HUES6 (cell line): ENCODE measurements at regions not wholly inside any gene's neighbourhood (a gene's known extent, or its start where the extent isn't known, plus 50 kb on each side); places are given as distances from the start of the nearest gene placed in this dataset.

Source experiments
- H3K27ac ChIP-seq: 2 replicates; pipeline ENCODE4 v1.7.0; 2013; ENCODE audit warnings: low read depth, mild to moderate bottlenecking, low read length, inconsistent platforms
- H3K27me3 ChIP-seq: 2 replicates; pipeline ENCODE4 v1.6.1; 2013; ENCODE audit warnings: low read length; ENCODE audit not compliant: control insufficient read depth, insufficient read depth
- H3K36me3 ChIP-seq: 2 replicates; pipeline ENCODE4 v1.6.1; 2013; ENCODE audit warnings: low read length; ENCODE audit not compliant: control insufficient read depth, insufficient read depth
- H3K4me1 ChIP-seq: 2 replicates; pipeline ENCODE4 v1.6.1; 2013; ENCODE audit warnings: low read length; ENCODE audit not compliant: control insufficient read depth, insufficient read depth
- H3K4me3 ChIP-seq: 2 replicates; pipeline ENCODE4 v1.5.1; 2013; ENCODE audit warnings: low read depth, low read length
- H3K9ac ChIP-seq: one replicate; pipeline ENCODE4 v1.6.1; 2013; ENCODE audit warnings: mild to moderate bottlenecking, low read length
- H3K9me3 ChIP-seq: 2 replicates; pipeline ENCODE4 v1.6.1; 2013; ENCODE audit warnings: low read depth, low read length; ENCODE audit not compliant: control insufficient read depth, insufficient read depth

GRCh38 chr11:95688501-95689222 lies 100.9 kb downstream of the FAM76B start:
- H3K4me3 ChIP-seq = no peak overlapping the region
- no peaks in the 10 kb centered on the region for H3K9me3 ChIP-seq
- no peak overlapping the region for H3K9ac ChIP-seq
- no peak overlapping the region for H3K27ac ChIP-seq
- H3K4me1 ChIP-seq = no peaks in the 10 kb centered on the region
- 0 out of 2 replicates have a peak, but pooled peaks cover 3% of the 10 kb centered on the region for H3K27me3 ChIP-seq
- no peaks in the 10 kb centered on the region for H3K36me3 ChIP-seq

- H3K27ac ChIP-seq = no peak overlapping the region
- no peak overlapping the region for H3K9ac ChIP-seq
- 0 out of 2 replicates have a peak, but pooled peaks cover 3% of the 10 kb centered on the region for H3K27me3 ChIP-seq
- no peaks in the 10 kb centered on the region for H3K4me1 ChIP-seq
- no peak overlapping the region for H3K4me3 ChIP-seq
- H3K9me3 ChIP-seq = no peaks in the 10 kb centered on the region
- no peaks in the 10 kb centered on the region for H3K36me3 ChIP-seq
These were observed 101.6 kb downstream of the FAM76B start for GRCh38 chr11:95688015-95688414.

DNA sequence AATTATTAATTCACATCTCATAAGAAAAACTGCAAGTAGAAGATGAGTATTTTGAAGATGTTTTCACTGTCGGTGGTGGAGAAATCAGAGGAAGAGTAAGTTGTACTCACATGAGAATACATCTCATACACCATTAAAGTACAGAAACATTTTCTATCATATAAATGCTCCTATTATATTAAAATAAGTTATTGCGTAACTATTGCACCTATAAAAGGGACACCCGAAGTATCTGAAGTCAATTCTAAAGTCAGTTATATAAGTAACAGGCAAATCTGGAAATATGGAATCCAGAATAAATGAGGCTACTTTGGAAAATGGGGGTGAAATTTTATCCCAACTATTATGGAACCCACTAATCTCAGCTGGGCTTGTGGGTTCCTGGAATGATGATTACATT lies 103.3 kb downstream of the FAM76B start:
- Histone ChIP-seq H3K36me3 (no peaks in the 10 kb centered on the region), H3K9me3 (no peaks in the 10 kb centered on the region), H3K27me3 (0 out of 2 replicates have a peak, but pooled peaks cover 3% of the 10 kb centered on the region), H3K4me1 (no peaks in the 10 kb centered on the region), H3K9ac (no peak overlapping the region), H3K27ac (no peak overlapping the region), H3K4me3 (no peak overlapping the region)

DNA sequence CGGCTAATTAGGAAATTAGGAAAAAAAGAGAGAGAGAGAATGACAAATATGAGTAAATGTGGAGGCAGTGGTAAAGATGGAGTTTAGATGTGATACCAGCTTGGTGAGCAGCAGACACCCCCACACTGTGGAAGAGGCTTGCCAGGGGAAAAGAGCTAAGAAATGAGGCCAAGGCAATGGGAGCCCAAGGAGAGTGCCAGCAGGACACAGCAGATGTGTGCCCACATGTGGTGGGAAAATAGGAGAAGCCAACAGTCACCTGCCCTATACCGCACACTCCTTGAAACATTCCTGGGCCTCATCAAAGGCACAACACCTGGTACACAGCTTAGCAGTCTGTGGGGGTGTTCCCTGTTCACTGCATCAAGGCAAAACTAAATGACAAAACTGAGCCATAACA lies 104.9 kb downstream of the FAM76B start:
- H3K27ac ChIP-seq = no peak overlapping the region
- H3K9ac ChIP-seq = no peak overlapping the region
- no peaks in the 10 kb centered on the region; the same call in 1 of the 2 replicates for H3K4me1 ChIP-seq
- H3K4me3 ChIP-seq = no peak overlapping the region
- H3K36me3 ChIP-seq = no peaks in the 10 kb centered on the region
- H3K27me3 ChIP-seq = 0 out of 2 replicates have a peak, but pooled peaks cover 3% of the 10 kb centered on the region
- H3K9me3 ChIP-seq = no peaks in the 10 kb centered on the region

DNA sequence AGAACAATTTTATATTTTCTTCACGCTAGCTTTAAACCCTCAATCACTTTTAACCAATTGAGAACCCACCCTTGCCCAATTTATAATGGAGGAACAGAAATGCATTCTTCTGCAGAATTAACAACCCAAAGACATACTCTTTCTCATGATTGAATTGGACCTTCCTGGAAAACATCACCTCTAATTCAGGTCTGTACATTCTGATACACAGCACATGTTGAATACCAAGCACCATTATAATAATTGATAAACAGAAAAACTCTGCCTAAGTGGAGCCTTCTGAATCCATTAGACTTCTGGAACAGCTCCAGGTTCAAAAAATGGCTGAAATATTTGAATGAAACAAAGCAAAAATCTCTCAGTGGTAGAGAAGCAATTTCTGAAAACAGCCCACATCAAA lies 105.4 kb downstream of the FAM76B start:
- H3K27me3 ChIP-seq = 0 out of 2 replicates have a peak, but pooled peaks cover 3% of the 10 kb centered on the region
- H3K4me3 ChIP-seq = no peak overlapping the region
- no peaks in the 10 kb centered on the region; the same call in 1 of the 2 replicates for H3K4me1 ChIP-seq
- no peak overlapping the region for H3K9ac ChIP-seq
- no peaks in the 10 kb centered on the region for H3K9me3 ChIP-seq
- no peak overlapping the region for H3K27ac ChIP-seq
- H3K36me3 ChIP-seq = no peaks in the 10 kb centered on the region

DNA sequence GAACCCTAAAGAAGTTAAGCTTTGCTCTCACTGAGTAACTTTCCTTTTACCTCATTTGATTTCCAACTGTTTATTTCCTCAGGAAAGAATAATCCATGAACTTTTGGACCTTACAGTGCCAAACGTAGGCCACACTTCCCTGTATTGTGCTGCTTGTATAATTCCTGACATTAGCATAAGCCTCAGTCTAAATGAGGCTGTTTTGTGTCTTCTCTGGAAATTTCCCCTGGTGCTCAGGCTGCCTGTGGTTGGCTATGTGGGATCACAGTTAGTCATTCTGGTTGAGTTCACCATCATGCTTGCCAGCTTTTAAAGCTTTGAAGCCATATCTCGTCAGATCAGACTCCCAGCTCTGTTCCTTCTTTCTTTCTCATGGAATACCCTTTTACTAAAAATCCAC lies 107.0 kb downstream of the FAM76B start:
- Histone ChIP-seq H3K4me3 (no peak overlapping the region), H3K27me3 (0 out of 2 replicates have a peak, but pooled peaks cover 3% of the 10 kb centered on the region), H3K27ac (no peak overlapping the region), H3K36me3 (no peaks in the 10 kb centered on the region), H3K4me1 (no peaks in the 10 kb centered on the region; the same call in 1 of the 2 replicates), H3K9me3 (no peaks in the 10 kb centered on the region), H3K9ac (no peak overlapping the region)

DNA sequence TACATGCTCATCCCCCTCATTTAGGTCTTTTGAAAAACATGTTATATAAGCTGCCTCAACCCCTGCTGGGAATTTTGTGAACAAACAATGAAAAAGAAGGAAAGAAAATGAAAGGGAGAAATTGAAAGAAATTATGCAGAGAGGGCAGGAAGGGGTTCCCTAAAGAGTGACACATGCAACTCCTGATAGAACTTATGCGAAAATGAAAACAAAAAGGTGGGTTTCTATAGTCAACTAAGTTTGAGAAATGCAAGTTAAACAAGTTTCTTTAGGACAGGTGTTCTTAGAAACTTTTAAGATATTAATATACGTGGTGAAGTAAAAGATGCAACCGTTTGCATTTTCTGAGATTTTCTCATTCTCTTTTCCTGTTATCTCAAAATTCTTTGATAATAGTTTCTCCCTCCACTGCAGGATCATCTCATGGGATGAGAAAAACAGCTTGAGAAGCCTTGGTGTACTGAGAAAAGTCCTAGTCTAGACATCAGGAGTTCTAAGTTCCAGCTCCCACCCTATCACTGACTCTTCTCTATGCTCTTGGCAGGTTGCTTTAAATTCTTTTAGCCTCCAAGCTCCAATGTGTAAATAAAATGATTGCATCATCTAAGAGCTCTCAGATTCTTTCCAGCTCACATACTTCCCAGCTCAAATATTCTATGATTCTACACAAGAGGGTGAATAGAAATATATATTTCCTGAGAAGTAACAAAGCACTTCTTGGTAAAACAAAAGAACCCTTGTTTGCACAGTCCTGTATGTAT lies 109.2 kb downstream of the FAM76B start:
- Histone ChIP-seq H3K36me3 (no peaks in the 10 kb centered on the region), H3K4me3 (no peak overlapping the region), H3K9ac (no peak overlapping the region), H3K4me1 (peaks cover 2% of the 10 kb centered on the region; the same call in 1 of the 2 replicates), H3K27ac (no peak overlapping the region), H3K9me3 (no peaks in the 10 kb centered on the region), H3K27me3 (no peaks in the 10 kb centered on the region)

DNA sequence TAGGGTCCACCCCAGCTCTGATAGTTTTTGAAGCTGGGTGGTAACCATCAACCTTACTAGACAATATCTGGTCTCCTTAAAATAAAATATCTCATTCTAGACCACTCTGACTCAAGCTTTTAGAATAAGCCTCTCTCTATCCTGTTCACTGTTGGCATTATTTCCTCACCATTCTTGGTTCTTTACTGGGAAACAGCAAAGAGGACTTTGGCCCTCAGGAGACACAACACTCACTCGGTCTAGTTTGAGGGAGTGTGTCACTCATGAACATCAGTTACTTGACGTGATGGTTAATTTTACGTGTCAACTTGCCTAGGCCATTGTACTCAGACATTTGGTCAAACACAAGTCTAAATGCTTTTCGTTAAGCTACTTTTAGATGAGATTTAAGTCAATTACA lies 110.6 kb downstream of the FAM76B start:
- H3K36me3 ChIP-seq = no peaks in the 10 kb centered on the region
- no peak overlapping the region for H3K9ac ChIP-seq
- peaks cover 6% of the 10 kb centered on the region; the same call in 1 of the 2 replicates for H3K4me1 ChIP-seq
- no peak overlapping the region for H3K4me3 ChIP-seq
- no peaks in the 10 kb centered on the region for H3K27me3 ChIP-seq
- H3K9me3 ChIP-seq = no peaks in the 10 kb centered on the region
- no peak overlapping the region for H3K27ac ChIP-seq

DNA sequence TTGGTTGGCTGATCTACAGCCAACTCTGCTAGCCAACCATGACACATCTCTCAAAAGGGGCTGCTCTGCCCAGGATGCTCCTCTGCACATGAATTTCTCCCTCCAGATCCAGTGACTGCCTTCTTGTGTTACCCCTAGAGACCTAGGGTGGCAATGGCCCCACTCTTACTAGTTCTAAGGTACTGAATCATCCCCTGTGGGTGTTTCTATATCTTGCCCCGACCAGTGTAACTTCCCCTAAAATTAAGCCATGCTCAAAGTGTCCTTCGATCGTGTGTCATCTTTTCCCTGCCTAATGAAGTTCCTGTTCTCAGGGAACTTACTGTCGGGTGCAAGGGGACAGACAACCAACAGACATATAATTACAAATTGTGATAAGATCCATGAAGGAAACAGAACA lies 113.3 kb downstream of the FAM76B start:
- no peaks in the 10 kb centered on the region for H3K27me3 ChIP-seq
- peaks cover 6% of the 10 kb centered on the region; the same call in 1 of the 2 replicates for H3K4me1 ChIP-seq
- H3K27ac ChIP-seq = no peak overlapping the region
- no peaks in the 10 kb centered on the region for H3K9me3 ChIP-seq
- no peaks in the 10 kb centered on the region for H3K36me3 ChIP-seq
- H3K9ac ChIP-seq = no peak overlapping the region
- H3K4me3 ChIP-seq = no peak overlapping the region

- Histone ChIP-seq H3K36me3 (no peaks in the 10 kb centered on the region), H3K27me3 (no peaks in the 10 kb centered on the region), H3K9ac (no peak overlapping the region), H3K27ac (no peak overlapping the region), H3K4me1 (peaks cover 6% of the 10 kb centered on the region; the same call in 1 of the 2 replicates), H3K9me3 (no peaks in the 10 kb centered on the region), H3K4me3 (no peak overlapping the region)
These were observed 114.0 kb downstream of the FAM76B start for GRCh38 chr11:95675585-95675984.
